Lower leg skin (tissue), 3 donors: ENCODE measurements at regions not wholly inside any gene's neighbourhood (a gene's known extent, or its start where the extent isn't known, plus 50 kb on each side); places are given as distances from the start of the nearest gene placed in this dataset.

Experiments
- POLR2A ChIP-seq, 2 donors: fragments of 450-650 bp; IDR thresholded peaks; one replicate each; pipeline ENCODE4 v1.6.1; 2016 to 2017; ENCODE audit warnings: antibody characterized with exemption in 2 of 2, mild to moderate bottlenecking in 1 of 2, moderate library complexity in 1 of 2
- TF ChIP-seq, protein P1 (sequence below), 3 donors: fragments of 450-650 bp; IDR thresholded peaks; one replicate each; pipeline ENCODE4 v1.5.1; 2016; ENCODE audit warnings: antibody characterized with exemption in 3 of 3, mild to moderate bottlenecking in 3 of 3, moderate library complexity in 2 of 3

GRCh38 chrX:110941906-110942305 is 146.3 kb upstream of the CHRDL1 start:
- TF ChIP-seq, protein P1, sequence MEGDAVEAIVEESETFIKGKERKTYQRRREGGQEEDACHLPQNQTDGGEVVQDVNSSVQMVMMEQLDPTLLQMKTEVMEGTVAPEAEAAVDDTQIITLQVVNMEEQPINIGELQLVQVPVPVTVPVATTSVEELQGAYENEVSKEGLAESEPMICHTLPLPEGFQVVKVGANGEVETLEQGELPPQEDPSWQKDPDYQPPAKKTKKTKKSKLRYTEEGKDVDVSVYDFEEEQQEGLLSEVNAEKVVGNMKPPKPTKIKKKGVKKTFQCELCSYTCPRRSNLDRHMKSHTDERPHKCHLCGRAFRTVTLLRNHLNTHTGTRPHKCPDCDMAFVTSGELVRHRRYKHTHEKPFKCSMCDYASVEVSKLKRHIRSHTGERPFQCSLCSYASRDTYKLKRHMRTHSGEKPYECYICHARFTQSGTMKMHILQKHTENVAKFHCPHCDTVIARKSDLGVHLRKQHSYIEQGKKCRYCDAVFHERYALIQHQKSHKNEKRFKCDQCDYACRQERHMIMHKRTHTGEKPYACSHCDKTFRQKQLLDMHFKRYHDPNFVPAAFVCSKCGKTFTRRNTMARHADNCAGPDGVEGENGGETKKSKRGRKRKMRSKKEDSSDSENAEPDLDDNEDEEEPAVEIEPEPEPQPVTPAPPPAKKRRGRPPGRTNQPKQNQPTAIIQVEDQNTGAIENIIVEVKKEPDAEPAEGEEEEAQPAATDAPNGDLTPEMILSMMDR (IDR thresholded peaks at IDR 0.05) = no peak
- TF ChIP-seq POLR2A (IDR thresholded peaks at IDR 0.05) = no peak
